Smooth muscle cell (in vitro differentiated cells): ENCODE measurements at regions not wholly inside any gene's neighbourhood (a gene's known extent, or its start where the extent isn't known, plus 50 kb on each side); places are given as distances from the start of the nearest gene placed in this dataset.

Experiments
- DNase-seq: peaks from one replicate; lab custom pipeline; 2025; ENCODE audit not compliant: unreplicated experiment; lab: John Stamatoyannopoulos, UW
- H2AFZ ChIP-seq: fragments of 200-600 bp; sonication (generic); 2 replicates; pipeline ENCODE4 v1.6.0; 2016; ENCODE audit warnings: antibody characterized with exemption, low read depth, mild to moderate bottlenecking
- H3F3A ChIP-seq: fragments of 200-600 bp; sonication (generic); 2 replicates; pipeline ENCODE4 v1.6.0; 2017; ENCODE audit warnings: antibody characterized with exemption, low read depth
- H3K27ac ChIP-seq: fragments of 200-600 bp; sonication (generic); 2 replicates; pipeline ENCODE4 v1.5.1; 2016; ENCODE audit warnings: low read depth, mild to moderate bottlenecking
- H3K27me3 ChIP-seq: fragments of 200-600 bp; sonication (generic); 2 replicates; pipeline ENCODE4 v1.6.1; 2016; ENCODE audit warnings: low read depth, mild to moderate bottlenecking
- H3K36me3 ChIP-seq: fragments of 200-600 bp; sonication (generic); 2 replicates; pipeline ENCODE4 v1.5.1; 2016; ENCODE audit warnings: low read depth
- H3K4me1 ChIP-seq: fragments of 200-600 bp; sonication (generic); 2 replicates; pipeline ENCODE4 v1.5.1; 2016; ENCODE audit warnings: low read depth
- H3K4me2 ChIP-seq: fragments of 200-600 bp; sonication (generic); 2 replicates; pipeline ENCODE4 v1.6.0; 2016; ENCODE audit warnings: mild to moderate bottlenecking
- H3K4me3 ChIP-seq: fragments of 200-600 bp; sonication (generic); 2 replicates; pipeline ENCODE4 v1.5.1; 2016; ENCODE audit warnings: mild to moderate bottlenecking
- H3K79me2 ChIP-seq: fragments of 200-600 bp; sonication (generic); 2 replicates; pipeline ENCODE4 v1.6.0; 2016; ENCODE audit warnings: low read depth, mild to moderate bottlenecking
- H3K9ac ChIP-seq: fragments of 200-600 bp; sonication (generic); 2 replicates; pipeline ENCODE4 v1.6.0; 2016; ENCODE audit warnings: low read depth
- H3K9me3 ChIP-seq: fragments of 200-600 bp; sonication (generic); replicated peaks from 2 replicates; pipeline ENCODE4 v1.5.1; 2016; ENCODE audit warnings: low read depth
- H4K20me1 ChIP-seq: fragments of 200-600 bp; sonication (generic); 2 replicates; pipeline ENCODE4 v1.6.0; 2016; ENCODE audit warnings: low read depth
- WGBS: methylation state at CpG from one replicate; pipeline ENCODE4 v1.1.7; 2016; ENCODE audit warnings: low lambda C conversion rate; 5-methylcytosine and 5-hydroxymethylcytosine counted together
- TF ChIP-seq, protein P1 (sequence below): fragments of 200-600 bp; sonication (generic); IDR thresholded peaks from 2 replicates; pipeline ENCODE4 v1.5.1; 2017; ENCODE audit warnings: borderline replicate concordance, mild to moderate bottlenecking, antibody characterized with exemption; ENCODE audit not compliant: insufficient read depth, poor library complexity, severe bottlenecking

DNA sequence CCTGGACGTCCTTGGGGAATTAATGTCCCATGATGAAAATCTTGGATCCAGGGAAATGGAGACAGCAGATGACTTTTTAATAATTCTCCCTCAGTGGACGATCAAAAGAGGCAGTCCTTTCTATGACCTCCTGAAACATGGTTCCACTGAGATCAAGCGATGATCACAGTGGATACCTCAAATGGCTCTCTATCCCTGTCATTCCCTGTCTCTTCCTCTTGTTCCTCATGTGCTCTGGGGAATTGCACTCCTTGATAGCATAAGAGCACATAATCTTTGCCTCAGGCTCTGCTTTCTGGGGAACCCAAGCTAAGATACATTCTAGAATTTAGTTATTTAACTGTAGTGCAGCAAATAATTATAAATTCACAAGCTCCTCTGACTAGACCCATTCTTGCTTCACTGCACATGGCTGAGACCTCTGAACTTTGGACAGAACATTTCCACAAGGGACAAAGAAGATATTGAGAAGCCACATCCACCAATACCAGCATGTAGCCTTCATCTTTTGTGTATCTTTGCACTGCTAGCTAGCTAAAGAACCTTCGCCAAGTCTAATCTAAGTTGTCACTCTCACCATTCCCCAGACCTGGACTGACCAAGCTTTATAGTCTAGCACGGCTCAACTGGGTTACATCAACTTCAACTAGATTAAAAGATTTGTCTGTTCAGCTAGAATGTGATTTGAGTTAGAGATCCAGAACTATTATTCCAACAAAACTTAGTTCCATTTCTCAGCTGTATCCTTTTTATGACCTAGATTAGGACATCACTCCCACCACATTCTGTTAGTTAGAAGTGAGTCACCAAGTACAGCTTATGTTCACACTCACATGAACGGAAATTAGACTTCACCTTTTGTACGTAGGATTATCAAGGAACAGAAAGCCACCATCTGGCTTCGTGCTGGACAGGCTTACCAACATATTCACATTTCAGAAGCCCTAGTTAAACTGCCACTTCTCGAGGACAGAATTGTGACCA lies 142.7 kb downstream of the SUCLA2 start:
- no peak overlapping the region for H3K9ac ChIP-seq
- H3K36me3 ChIP-seq, result no peaks in the 10 kb centered on the region
- H3F3A ChIP-seq, result no peaks in the 10 kb centered on the region
- H3K9me3 ChIP-seq, result no peaks in the 10 kb centered on the region
- WGBS, result 43% methylated on average over 9 of the region's 9 CpGs
- no peaks in the 10 kb centered on the region for H3K27me3 ChIP-seq
- no peaks in the 10 kb centered on the region for H3K79me2 ChIP-seq
- TF ChIP-seq, protein P1, sequence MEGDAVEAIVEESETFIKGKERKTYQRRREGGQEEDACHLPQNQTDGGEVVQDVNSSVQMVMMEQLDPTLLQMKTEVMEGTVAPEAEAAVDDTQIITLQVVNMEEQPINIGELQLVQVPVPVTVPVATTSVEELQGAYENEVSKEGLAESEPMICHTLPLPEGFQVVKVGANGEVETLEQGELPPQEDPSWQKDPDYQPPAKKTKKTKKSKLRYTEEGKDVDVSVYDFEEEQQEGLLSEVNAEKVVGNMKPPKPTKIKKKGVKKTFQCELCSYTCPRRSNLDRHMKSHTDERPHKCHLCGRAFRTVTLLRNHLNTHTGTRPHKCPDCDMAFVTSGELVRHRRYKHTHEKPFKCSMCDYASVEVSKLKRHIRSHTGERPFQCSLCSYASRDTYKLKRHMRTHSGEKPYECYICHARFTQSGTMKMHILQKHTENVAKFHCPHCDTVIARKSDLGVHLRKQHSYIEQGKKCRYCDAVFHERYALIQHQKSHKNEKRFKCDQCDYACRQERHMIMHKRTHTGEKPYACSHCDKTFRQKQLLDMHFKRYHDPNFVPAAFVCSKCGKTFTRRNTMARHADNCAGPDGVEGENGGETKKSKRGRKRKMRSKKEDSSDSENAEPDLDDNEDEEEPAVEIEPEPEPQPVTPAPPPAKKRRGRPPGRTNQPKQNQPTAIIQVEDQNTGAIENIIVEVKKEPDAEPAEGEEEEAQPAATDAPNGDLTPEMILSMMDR, result no peak
- H3K4me3 ChIP-seq, result no peak overlapping the region
- H3K4me1 ChIP-seq, result no peaks in the 10 kb centered on the region
- DNase-seq, result no peak
- peak overlapping the region; percentile 55 for H3K27ac ChIP-seq
- H4K20me1 ChIP-seq, result no peaks in the 10 kb centered on the region
- no peak overlapping the region for H2AFZ ChIP-seq
- H3K4me2 ChIP-seq, result peak overlapping the region; percentile 61

GRCh38 chr13:47853236-47853635 lies 147.8 kb downstream of the SUCLA2 start:
- Histone ChIP-seq H3K4me1 (no peaks in the 10 kb centered on the region), H2AFZ (no peak overlapping the region), H3K4me2 (peak overlapping the region; percentile 57), H3F3A (no peaks in the 10 kb centered on the region), H3K9ac (no peak overlapping the region), H3K9me3 (no peaks in the 10 kb centered on the region), H3K27me3 (no peaks in the 10 kb centered on the region), H4K20me1 (no peaks in the 10 kb centered on the region), H3K4me3 (no peak overlapping the region), H3K36me3 (no peaks in the 10 kb centered on the region), H3K79me2 (no peaks in the 10 kb centered on the region), H3K27ac (peak overlapping the region; percentile 43)
- DNase-seq, result no peak
- TF ChIP-seq, protein P1, result no peak
- 8% methylated on average over 1 of the region's 1 CpG for WGBS

GRCh38 chr13:47846886-47847285 lies 154.2 kb downstream of the SUCLA2 start:
- Histone ChIP-seq H3K27me3 (no peaks in the 10 kb centered on the region), H2AFZ (no peak overlapping the region), H4K20me1 (no peaks in the 10 kb centered on the region), H3K9ac (no peak overlapping the region), H3K4me3 (no peak overlapping the region), H3K4me1 (peaks cover 6% of the 10 kb centered on the region), H3K4me2 (peak overlapping the region; percentile 52), H3F3A (no peaks in the 10 kb centered on the region), H3K36me3 (no peaks in the 10 kb centered on the region), H3K27ac (peak overlapping the region; percentile 43), H3K79me2 (no peaks in the 10 kb centered on the region), H3K9me3 (no peaks in the 10 kb centered on the region)
- WGBS, result 12% methylated on average over 4 of the region's 4 CpGs
- DNase-seq, result no peak
- TF ChIP-seq, protein P1, result no peak
